Right lobe of liver (tissue), 6 donors: ENCODE measurements at regions not wholly inside any gene's neighbourhood (a gene's known extent, or its start where the extent isn't known, plus 50 kb on each side); places are given as distances from the start of the nearest gene placed in this dataset.

Experiments
- ATAC-seq, 4 donors: fragments of 200-7000 bp; cut with Tn5 transposase; one replicate each; pipeline ENCODE4 v1.9.1; 2020; ENCODE audit warnings: mild to moderate bottlenecking in 4 of 4, moderate library complexity in 4 of 4
- DNase-seq, 3 donors: peaks; one replicate each; pipeline ENCODE4 v3.0.0-alpha.2; 2020
- H3K27ac ChIP-seq, 3 donors: fragments of 200-600 bp; one replicate each; pipeline ENCODE4 v1.8.0; 2022
- H3K27me3 ChIP-seq, 2 donors: fragments of 200-600 bp; one replicate each; pipeline ENCODE4 v1.8.0; 2022
- H3K36me3 ChIP-seq, 4 donors: fragments of 200-600 bp; sonication (generic) in 1 of 4; one replicate each; pipeline versions ENCODE4 v1.5.1 to v1.8.0; 2017 to 2022; ENCODE audit warnings: control low read depth in 1 of 4
- H3K4me1 ChIP-seq, 4 donors: fragments of 200-600 bp; sonication (generic) in 1 of 4; one replicate each; pipeline versions ENCODE4 v1.5.1 to v1.8.0; 2017 to 2022; ENCODE audit warnings: control low read depth in 1 of 4
- H3K4me3 ChIP-seq, 3 donors: fragments of 200-600 bp; one replicate each; pipeline ENCODE4 v1.8.0; 2022
- H3K9me3 ChIP-seq, 4 donors: fragments of 200-600 bp; sonication (generic) in 1 of 4; one replicate each; pipeline versions ENCODE4 v1.5.1 to v1.8.0; 2017 to 2022; ENCODE audit warnings: control low read depth in 1 of 4
- POLR2A ChIP-seq: fragments of 450-650 bp; IDR thresholded peaks from one replicate; pipeline ENCODE4 v1.6.1; 2017; ENCODE audit warnings: antibody characterized with exemption, mild to moderate bottlenecking
- WGBS: methylation state at CpG from one replicate; pipeline ENCODE4 v1.1.6; 2018; ENCODE audit warnings: low coverage, low lambda C conversion rate; ENCODE audit not compliant: insufficient coverage; ENCODE audit errors: missing lambda C conversion rate; 5-methylcytosine and 5-hydroxymethylcytosine counted together
- intact Hi-C, 2 donors: fragments of 100-400 bp; cut with DNase I; formaldehyde crosslinking; loops; one replicate each; pipeline versions ENCODE4 v1.11.2 to v1.14.1; 2022
- TF ChIP-seq, protein P1 (sequence below), 4 donors: fragments of 200-600 bp in 3 of 4; fragments of 450-650 bp in 1 of 4; IDR thresholded peaks; one replicate each; pipeline versions ENCODE4 v1.5.1 to v1.8.0; 2016 to 2022; ENCODE audit warnings: antibody characterized with exemption in 4 of 4, mild to moderate bottlenecking in 2 of 4
- donor health status: DM: no; HTN: yes; CAD: no.
- donor health status: DM: no; HTN: no; CAD: no.
- donor health status: DM: no; HTN: no; CAD: no.
- donor health status: DM: no; HTN: yes; CAD: no.
- donor health status: DM: no; HTN: yes; CAD: no.

DNA sequence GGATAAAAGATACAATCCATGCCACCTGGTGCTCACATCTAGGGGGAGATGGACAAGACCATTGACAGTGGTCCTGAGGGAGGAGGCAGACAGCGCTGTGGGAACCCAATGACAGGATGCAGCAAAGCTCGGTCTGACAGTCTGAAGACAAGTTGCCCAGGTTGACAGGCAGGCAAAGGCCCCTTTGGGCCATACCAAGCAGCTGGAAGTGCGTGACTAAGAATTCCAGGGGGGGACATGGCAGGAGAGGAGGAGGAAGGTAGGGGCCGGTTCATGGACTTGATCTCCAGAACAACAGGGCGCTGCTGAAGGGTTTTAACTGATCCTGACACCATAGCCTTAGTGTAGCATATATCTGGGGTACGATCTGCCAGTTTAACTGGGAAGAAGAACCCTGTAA is 83.4 kb downstream of the RPLP1 start:
- H3K27ac ChIP-seq = no peak overlapping the region
- no peak for DNase-seq
- intact Hi-C loops = no loop called here
- no peaks in the 10 kb centered on the region for H3K36me3 ChIP-seq
- TF ChIP-seq POLR2A = no peak
- TF ChIP-seq, protein P1, sequence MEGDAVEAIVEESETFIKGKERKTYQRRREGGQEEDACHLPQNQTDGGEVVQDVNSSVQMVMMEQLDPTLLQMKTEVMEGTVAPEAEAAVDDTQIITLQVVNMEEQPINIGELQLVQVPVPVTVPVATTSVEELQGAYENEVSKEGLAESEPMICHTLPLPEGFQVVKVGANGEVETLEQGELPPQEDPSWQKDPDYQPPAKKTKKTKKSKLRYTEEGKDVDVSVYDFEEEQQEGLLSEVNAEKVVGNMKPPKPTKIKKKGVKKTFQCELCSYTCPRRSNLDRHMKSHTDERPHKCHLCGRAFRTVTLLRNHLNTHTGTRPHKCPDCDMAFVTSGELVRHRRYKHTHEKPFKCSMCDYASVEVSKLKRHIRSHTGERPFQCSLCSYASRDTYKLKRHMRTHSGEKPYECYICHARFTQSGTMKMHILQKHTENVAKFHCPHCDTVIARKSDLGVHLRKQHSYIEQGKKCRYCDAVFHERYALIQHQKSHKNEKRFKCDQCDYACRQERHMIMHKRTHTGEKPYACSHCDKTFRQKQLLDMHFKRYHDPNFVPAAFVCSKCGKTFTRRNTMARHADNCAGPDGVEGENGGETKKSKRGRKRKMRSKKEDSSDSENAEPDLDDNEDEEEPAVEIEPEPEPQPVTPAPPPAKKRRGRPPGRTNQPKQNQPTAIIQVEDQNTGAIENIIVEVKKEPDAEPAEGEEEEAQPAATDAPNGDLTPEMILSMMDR (IDR thresholded peaks at IDR 0.05) = no peak
- no peaks in the 10 kb centered on the region for H3K9me3 ChIP-seq
- H3K4me3 ChIP-seq = no peak overlapping the region
- ATAC-seq = no peak
- no peaks in the 10 kb centered on the region for H3K4me1 ChIP-seq
- H3K27me3 ChIP-seq = no peaks in the 10 kb centered on the region
- WGBS = 86% methylated on average over 6 of the region's 6 CpGs

DNA sequence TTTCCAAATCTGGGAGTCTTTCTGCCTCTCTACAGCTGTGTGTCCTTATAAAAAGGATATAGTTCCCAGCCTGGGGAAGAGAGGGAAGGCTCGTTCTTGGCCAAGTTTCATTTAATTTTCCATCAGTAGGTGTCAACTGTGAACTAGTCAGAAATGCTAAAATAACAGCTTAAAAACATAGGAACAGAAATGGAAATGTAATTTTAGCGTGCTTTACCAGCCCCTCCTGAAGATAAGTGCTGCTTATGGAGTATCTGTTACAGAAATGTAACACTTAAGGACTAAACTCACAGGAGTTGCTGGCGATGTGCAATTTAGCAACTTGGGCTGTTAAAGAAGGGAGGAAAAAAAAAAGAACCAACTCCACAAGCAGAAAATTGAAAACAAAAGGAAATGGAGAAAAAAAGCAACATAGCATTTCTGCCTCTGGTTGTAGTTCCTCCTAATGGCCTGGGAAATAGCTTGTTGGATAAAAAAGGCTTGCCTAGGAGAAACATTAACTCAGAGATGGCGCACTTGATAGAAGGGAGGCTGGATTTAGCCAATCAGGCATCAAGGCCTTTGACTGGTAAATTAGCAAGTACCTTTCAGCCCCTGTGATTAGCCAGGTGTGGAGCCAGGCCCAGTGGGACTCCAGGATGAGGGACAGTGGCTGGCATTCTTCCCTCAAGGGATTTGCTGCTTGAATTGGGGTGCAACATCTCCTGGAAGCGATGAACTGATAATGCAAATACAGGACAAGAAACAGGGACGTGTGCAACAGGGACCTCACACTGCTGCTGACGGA is 84.3 kb downstream of the RPLP1 start:
- DNase-seq (no peak), ATAC-seq (peak in 3 of 4 donors; percentile 23 to 53 (median 47))
- intact Hi-C loops = no loop called here
- no peaks in the 10 kb centered on the region for H3K4me1 ChIP-seq
- H3K4me3 ChIP-seq = no peak overlapping the region
- 78% methylated on average over 7 of the region's 7 CpGs for WGBS
- no peak for TF ChIP-seq POLR2A
- TF ChIP-seq, protein P1 (IDR thresholded peaks at IDR 0.05) = no peak
- H3K27me3 ChIP-seq = no peaks in the 10 kb centered on the region
- H3K36me3 ChIP-seq = no peaks in the 10 kb centered on the region
- no peaks in the 10 kb centered on the region for H3K9me3 ChIP-seq
- no peak overlapping the region for H3K27ac ChIP-seq

DNA sequence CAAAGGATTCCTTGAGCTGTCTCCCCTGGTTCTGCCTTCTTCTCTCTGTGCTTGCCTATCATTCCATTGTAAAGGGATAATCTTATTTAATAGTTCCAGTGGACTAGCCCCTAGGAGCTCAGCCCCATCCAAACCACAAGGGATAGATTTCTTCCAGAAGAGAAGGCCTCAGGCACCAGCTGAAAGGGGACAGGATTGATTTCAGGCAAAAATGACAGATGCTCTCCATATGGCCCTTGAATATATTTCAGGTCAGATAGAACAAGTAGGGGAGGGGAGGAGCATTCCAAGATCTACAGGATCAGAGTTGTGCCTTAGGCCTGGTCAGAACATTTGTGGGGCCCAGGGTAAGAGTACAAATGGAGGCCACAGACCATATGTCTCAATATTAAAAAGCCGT is 85.3 kb downstream of the RPLP1 start:
- ATAC-seq = no peak
- 75% methylated on average over 1 of the region's 1 CpG for WGBS
- no peak for DNase-seq
- Histone ChIP-seq H3K4me1 (no peaks in the 10 kb centered on the region), H3K9me3 (no peaks in the 10 kb centered on the region), H3K27ac (no peak overlapping the region), H3K36me3 (no peaks in the 10 kb centered on the region), H3K27me3 (no peaks in the 10 kb centered on the region), H3K4me3 (no peak overlapping the region)
- no peak for TF ChIP-seq POLR2A
- TF ChIP-seq, protein P1 (IDR thresholded peaks at IDR 0.05) = no peak
- intact Hi-C loops = no loop called here

DNA sequence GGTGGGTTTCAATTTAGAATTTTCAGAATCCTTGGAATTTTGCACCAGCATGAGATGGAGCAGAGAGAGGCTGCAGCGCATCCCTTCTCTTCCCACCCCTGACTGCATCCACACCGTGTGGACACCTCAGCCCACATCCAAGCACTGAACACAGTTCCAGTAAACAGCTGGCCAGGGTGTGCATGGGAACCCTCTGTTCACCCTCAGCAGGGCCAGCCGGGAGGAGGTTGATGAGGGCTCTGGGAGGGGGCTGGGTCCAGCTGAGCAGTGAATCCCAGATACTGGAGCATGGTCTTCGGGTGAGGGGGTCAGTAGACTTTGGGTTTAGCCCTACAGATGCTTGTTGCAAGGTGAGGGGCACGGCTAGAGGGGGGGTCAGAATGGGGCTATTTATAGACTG is 85.8 kb downstream of the RPLP1 start:
- TF ChIP-seq, protein P1 (IDR thresholded peaks at IDR 0.05) = no peak
- no peak for TF ChIP-seq POLR2A
- Histone ChIP-seq H3K27ac (no peak overlapping the region), H3K36me3 (no peaks in the 10 kb centered on the region), H3K27me3 (no peaks in the 10 kb centered on the region), H3K4me3 (no peak overlapping the region), H3K4me1 (no peaks in the 10 kb centered on the region), H3K9me3 (no peaks in the 10 kb centered on the region)
- intact Hi-C loops = no loop called here
- DNase-seq (no peak), ATAC-seq (no peak)
- WGBS = 96% methylated on average over 4 of the region's 5 CpGs
